ENCODE measurements at regions not wholly inside any gene's neighbourhood (a gene's known extent, or its start where the extent isn't known, plus 50 kb on each side); places are given as distances from the start of the nearest gene placed in this dataset.

GRCh38 chr3:110459021-110459420 is 612.6 kb upstream of the NECTIN3 start:
- no peak for TF ChIP-seq SP1 (IDR thresholded peaks at IDR 0.05)
- TF ChIP-seq BHLHE40 (IDR thresholded peaks at IDR 0.05; ENCODE audit: borderline replicate concordance): no peak
- TF ChIP-seq FOXM1 (IDR thresholded peaks at IDR 0.05; ENCODE audit: borderline replicate concordance): no peak

Measured in HEK293T (cell line).